HG02763 (cell line): ENCODE measurements at regions not wholly inside any gene's neighbourhood (a gene's known extent, or its start where the extent isn't known, plus 50 kb on each side); places are given as distances from the start of the nearest gene placed in this dataset.

Experiments
- ATAC-seq: cut with Tn5 transposase; IDR thresholded peaks from one replicate; pipeline ENCODE4 v1.9.1; 2021; ENCODE audit warnings: mild to moderate bottlenecking, moderate library complexity; ENCODE audit not compliant: unreplicated experiment

GRCh38 chr2:155095613-155096012 lies 397.1 kb downstream of the KCNJ3 start:
- no peak for ATAC-seq

GRCh38 chr2:155080373-155080772 lies 381.9 kb downstream of the KCNJ3 start:
- ATAC-seq: no peak

GRCh38 chr2:155070489-155070888 lies 372.0 kb downstream of the KCNJ3 start:
- ATAC-seq: no peak

GRCh38 chr2:155062922-155063258 lies 364.4 kb downstream of the KCNJ3 start:
- no peak for ATAC-seq

- no peak for ATAC-seq
Measured at GRCh38 chr2:155062250-155062921, 363.9 kb downstream of the KCNJ3 start.

GRCh38 chr2:155060896-155061295 lies 362.4 kb downstream of the KCNJ3 start:
- no peak for ATAC-seq

- no peak for ATAC-seq
Measured at GRCh38 chr2:155054712-155055111, 356.2 kb downstream of the KCNJ3 start.

GRCh38 chr2:155043097-155043496 lies 344.6 kb downstream of the KCNJ3 start:
- no peak for ATAC-seq

GRCh38 chr2:155035308-155035707 lies 336.8 kb downstream of the KCNJ3 start:
- no peak for ATAC-seq

- ATAC-seq: no peak
Measured at GRCh38 chr2:155033652-155034051, 335.2 kb downstream of the KCNJ3 start.

- no peak for ATAC-seq
Measured at GRCh38 chr2:155030296-155030695, 331.8 kb downstream of the KCNJ3 start.

- ATAC-seq: no peak
Measured at GRCh38 chr2:155026651-155027174, 328.2 kb downstream of the KCNJ3 start.

- ATAC-seq: no peak
Measured at GRCh38 chr2:155023674-155024073, 325.2 kb downstream of the KCNJ3 start.

- ATAC-seq: no peak
Measured at GRCh38 chr2:155022531-155022930, 324.0 kb downstream of the KCNJ3 start.

- no peak for ATAC-seq
Measured at GRCh38 chr2:155021618-155022017, 323.1 kb downstream of the KCNJ3 start.

- no peak for ATAC-seq
Measured at GRCh38 chr2:155020246-155020645, 321.8 kb downstream of the KCNJ3 start.

GRCh38 chr2:155010925-155011324 lies 312.4 kb downstream of the KCNJ3 start:
- ATAC-seq: no peak

- no peak for ATAC-seq
Measured at GRCh38 chr2:154995361-154995760, 296.9 kb downstream of the KCNJ3 start.

GRCh38 chr2:154992826-154993225 lies 294.3 kb downstream of the KCNJ3 start:
- no peak for ATAC-seq

GRCh38 chr2:154978710-154979109 lies 280.2 kb downstream of the KCNJ3 start:
- ATAC-seq: no peak

- ATAC-seq: no peak
Measured at GRCh38 chr2:154978244-154978643, 279.7 kb downstream of the KCNJ3 start.

GRCh38 chr2:154974041-154974440 lies 275.5 kb downstream of the KCNJ3 start:
- ATAC-seq: no peak

GRCh38 chr2:154963511-154963910 lies 265.0 kb downstream of the KCNJ3 start:
- ATAC-seq: no peak
